DOHH2 (cell line): ENCODE measurements at regions not wholly inside any gene's neighbourhood (a gene's known extent, or its start where the extent isn't known, plus 50 kb on each side); places are given as distances from the start of the nearest gene placed in this dataset.

Experiments used
- H3F3A ChIP-seq: fragments of 200-600 bp; sonication (generic), shearing (Covaris generic); 2 replicates; pipeline ENCODE4 v1.6.0; 2016; ENCODE audit warnings: antibody characterized with exemption, mild to moderate bottlenecking; ENCODE audit not compliant: control insufficient read depth, insufficient read depth
- H3K27ac ChIP-seq: fragments of 200-600 bp; sonication (generic); 2 replicates; pipeline ENCODE4 v1.5.1; 2014; ENCODE audit warnings: low read depth, mild to moderate bottlenecking, low read length, moderate library complexity
- H3K27me3 ChIP-seq: fragments of 200-600 bp; sonication (generic); 2 replicates; pipeline ENCODE4 v1.6.1; 2014; ENCODE audit warnings: mild to moderate bottlenecking, low read length, mixed read lengths; ENCODE audit not compliant: control insufficient read depth
- H3K36me3 ChIP-seq: fragments of 200-600 bp; sonication (generic); 2 replicates; pipeline ENCODE4 v1.6.1; 2014; ENCODE audit warnings: mild to moderate bottlenecking, low read length, moderate library complexity, mixed read lengths; ENCODE audit not compliant: control insufficient read depth
- H3K4me1 ChIP-seq: fragments of 200-600 bp; sonication (generic); 2 replicates; pipeline ENCODE4 v1.6.1; 2014; ENCODE audit warnings: mild to moderate bottlenecking, low read length, mixed read lengths; ENCODE audit not compliant: control insufficient read depth
- H3K4me2 ChIP-seq: fragments of 200-600 bp; sonication (generic); 2 replicates; pipeline ENCODE4 v1.6.0; 2014; ENCODE audit warnings: mild to moderate bottlenecking, low read length, moderate library complexity
- H3K4me3 ChIP-seq: fragments of 200-600 bp; sonication (generic); 2 replicates; pipeline ENCODE4 v1.5.1; 2014; ENCODE audit warnings: mild to moderate bottlenecking, low read length, mixed read lengths
- H3K79me2 ChIP-seq: fragments of 200-600 bp; sonication (generic); 2 replicates; pipeline ENCODE4 v1.6.1; 2014; ENCODE audit warnings: mild to moderate bottlenecking, low read length, mixed read lengths; ENCODE audit not compliant: control insufficient read depth
- H3K9me2 ChIP-seq: fragments of 200-600 bp; sonication (generic); replicated peaks from 2 replicates; pipeline ENCODE4 v1.6.1; 2014; ENCODE audit warnings: mild to moderate bottlenecking, low read length, mixed read lengths; ENCODE audit not compliant: control insufficient read depth
- H3K9me3 ChIP-seq: fragments of 200-600 bp; sonication (generic); 2 replicates; pipeline ENCODE4 v1.6.1; 2014; ENCODE audit warnings: antibody characterized with exemption, low read length, mixed read lengths; ENCODE audit not compliant: control insufficient read depth, insufficient read depth
- H4K20me1 ChIP-seq: fragments of 200-600 bp; sonication (generic); 2 replicates; pipeline ENCODE4 v1.6.0; 2014; ENCODE audit warnings: low read depth, mild to moderate bottlenecking, antibody characterized with exemption, low read length, moderate library complexity; ENCODE audit not compliant: control insufficient read depth, insufficient read depth
- EZH2phosphoT487 ChIP-seq: fragments of 200-600 bp; sonication (generic); IDR thresholded peaks from 2 replicates; pipeline ENCODE4 v1.6.1; 2017; ENCODE audit warnings: borderline replicate concordance, mild to moderate bottlenecking, antibody characterized with exemption, low read length, moderate library complexity, mixed read lengths
- TF ChIP-seq, protein P1 (sequence below): fragments of 200-600 bp; sonication (generic); IDR thresholded peaks from one replicate; pipeline ENCODE4 v1.5.1; 2014; ENCODE audit warnings: antibody characterized with exemption, mild to moderate bottlenecking, low read depth, low read length; ENCODE audit not compliant: poor library complexity, severe bottlenecking

DNA sequence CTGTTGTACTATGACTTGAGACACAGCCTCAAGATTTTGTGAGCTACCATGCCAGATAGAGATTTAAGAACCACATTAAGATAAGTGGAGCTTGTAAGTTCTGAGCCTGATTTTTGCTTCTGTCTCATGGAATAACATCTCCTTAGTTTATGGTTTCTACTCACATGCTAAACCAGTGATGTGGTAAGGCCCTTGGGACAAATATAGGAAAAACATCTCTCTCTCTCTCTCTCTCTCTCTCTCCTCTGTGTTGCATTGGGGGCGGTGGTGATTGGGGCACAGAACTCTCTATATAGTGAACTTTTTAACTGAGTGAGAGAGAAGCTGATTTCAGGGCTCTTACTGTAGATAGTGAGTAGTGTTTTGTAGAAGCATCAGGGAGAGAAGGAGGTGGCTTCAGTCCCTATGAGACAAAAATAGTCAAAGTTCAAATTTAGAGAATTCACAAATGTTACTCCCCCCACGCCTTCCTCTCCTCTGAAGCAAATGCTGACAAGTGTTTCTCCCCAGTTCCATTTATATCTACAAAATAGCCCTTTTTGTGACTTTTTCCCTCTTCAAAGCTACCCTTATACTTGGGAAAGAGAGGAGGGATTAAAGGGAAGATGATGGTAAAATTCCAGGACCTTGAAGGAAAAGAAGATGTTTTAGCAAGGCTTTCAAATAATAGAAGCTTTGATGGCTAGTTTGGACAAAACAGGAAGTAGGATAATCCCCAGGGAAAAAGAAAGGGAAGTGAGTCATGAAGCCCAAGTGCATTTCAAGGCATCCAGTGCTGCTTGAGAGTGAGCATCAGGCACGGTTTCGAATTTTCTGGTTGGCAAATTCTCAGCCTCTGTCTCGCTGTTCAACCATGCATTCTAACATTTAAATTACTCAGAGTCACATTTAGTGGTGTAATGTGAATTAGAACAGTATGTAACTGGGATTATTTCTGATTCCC lies 134.3 kb upstream of the AP1S2 start:
- Histone ChIP-seq H3K4me2 (peak overlapping the region; percentile 53), H3K27ac (peak overlapping the region; percentile 40; the same call in 1 of the 2 replicates), H3K9me2 (no peaks in the 10 kb centered on the region), H3F3A (no peaks in the 10 kb centered on the region), H3K27me3 (no peaks in the 10 kb centered on the region), H3K4me3 (peak overlapping the region; percentile 49), H4K20me1 (no peaks in the 10 kb centered on the region), H3K79me2 (no peaks in the 10 kb centered on the region), H3K36me3 (no peaks in the 10 kb centered on the region), H3K9me3 (no peaks in the 10 kb centered on the region), H3K4me1 (peaks cover 20% of the 10 kb centered on the region)
- no peak for TF ChIP-seq EZH2phosphoT487
- TF ChIP-seq, protein P1, sequence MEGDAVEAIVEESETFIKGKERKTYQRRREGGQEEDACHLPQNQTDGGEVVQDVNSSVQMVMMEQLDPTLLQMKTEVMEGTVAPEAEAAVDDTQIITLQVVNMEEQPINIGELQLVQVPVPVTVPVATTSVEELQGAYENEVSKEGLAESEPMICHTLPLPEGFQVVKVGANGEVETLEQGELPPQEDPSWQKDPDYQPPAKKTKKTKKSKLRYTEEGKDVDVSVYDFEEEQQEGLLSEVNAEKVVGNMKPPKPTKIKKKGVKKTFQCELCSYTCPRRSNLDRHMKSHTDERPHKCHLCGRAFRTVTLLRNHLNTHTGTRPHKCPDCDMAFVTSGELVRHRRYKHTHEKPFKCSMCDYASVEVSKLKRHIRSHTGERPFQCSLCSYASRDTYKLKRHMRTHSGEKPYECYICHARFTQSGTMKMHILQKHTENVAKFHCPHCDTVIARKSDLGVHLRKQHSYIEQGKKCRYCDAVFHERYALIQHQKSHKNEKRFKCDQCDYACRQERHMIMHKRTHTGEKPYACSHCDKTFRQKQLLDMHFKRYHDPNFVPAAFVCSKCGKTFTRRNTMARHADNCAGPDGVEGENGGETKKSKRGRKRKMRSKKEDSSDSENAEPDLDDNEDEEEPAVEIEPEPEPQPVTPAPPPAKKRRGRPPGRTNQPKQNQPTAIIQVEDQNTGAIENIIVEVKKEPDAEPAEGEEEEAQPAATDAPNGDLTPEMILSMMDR, result no peak

DNA sequence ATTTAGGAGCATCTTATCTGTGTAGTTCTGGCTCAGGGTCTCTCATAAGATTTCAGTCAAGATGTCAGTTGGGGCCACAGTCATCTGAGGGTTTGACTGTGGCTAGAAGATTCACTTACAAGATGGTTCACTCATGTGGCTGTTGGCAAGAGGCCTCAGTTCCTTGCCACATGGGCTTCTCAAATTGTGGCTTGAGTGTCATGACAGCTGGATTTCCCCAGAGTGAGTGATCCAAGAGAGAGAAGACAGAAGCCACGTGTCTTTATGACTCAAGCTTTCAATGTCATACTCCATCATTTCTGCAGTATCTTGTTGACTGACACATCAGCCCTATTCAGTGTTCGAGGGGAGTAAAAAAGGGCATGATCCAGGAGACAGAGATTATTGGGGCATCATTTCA lies 131.3 kb upstream of the AP1S2 start:
- TF ChIP-seq, protein P1, result no peak
- no peak for TF ChIP-seq EZH2phosphoT487
- Histone ChIP-seq H3K36me3 (no peaks in the 10 kb centered on the region), H3K27ac (no peak overlapping the region), H3K27me3 (no peaks in the 10 kb centered on the region), H3K9me3 (no peaks in the 10 kb centered on the region), H3F3A (no peaks in the 10 kb centered on the region), H3K79me2 (no peaks in the 10 kb centered on the region), H3K9me2 (no peaks in the 10 kb centered on the region), H3K4me2 (no peak overlapping the region), H3K4me1 (peaks cover 20% of the 10 kb centered on the region), H3K4me3 (no peak overlapping the region), H4K20me1 (no peaks in the 10 kb centered on the region)

DNA sequence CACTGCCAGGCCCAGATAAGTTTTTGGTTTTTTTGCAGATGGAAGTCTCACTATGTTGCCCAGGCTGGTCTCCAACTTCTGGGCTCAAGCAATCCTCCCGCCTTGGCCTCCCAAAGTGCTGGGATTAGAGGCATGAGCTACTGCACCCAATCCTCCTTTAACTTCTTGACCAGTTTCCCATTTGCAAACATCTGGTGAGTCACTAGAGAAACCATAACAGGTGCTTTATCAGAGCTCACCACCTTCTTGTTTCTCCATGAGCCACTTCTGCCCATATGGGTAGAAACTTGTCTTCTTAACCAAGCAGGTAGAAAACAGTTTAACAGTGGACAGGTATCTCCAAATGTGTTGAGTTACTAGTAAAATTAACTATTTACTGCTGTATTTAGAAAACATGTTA lies 128.4 kb upstream of the AP1S2 start:
- Histone ChIP-seq H3K27me3 (no peaks in the 10 kb centered on the region), H3K4me2 (no peak overlapping the region), H3K9me2 (no peaks in the 10 kb centered on the region), H3K27ac (no peak overlapping the region), H3F3A (no peaks in the 10 kb centered on the region), H3K9me3 (no peaks in the 10 kb centered on the region), H3K36me3 (no peaks in the 10 kb centered on the region), H3K4me3 (no peak overlapping the region), H4K20me1 (no peaks in the 10 kb centered on the region), H3K79me2 (no peaks in the 10 kb centered on the region), H3K4me1 (peaks cover under 1% of the 10 kb centered on the region)
- TF ChIP-seq, protein P1, result no peak
- no peak for TF ChIP-seq EZH2phosphoT487
